ENCODE measurements at regions not wholly inside any gene's neighbourhood (a gene's known extent, or its start where the extent isn't known, plus 50 kb on each side); places are given as distances from the start of the nearest gene placed in this dataset.

- no peak for DNase-seq
- Histone ChIP-seq H3K36me3 (no peaks in the 10 kb centered on the region), H3K27me3 (no peaks in the 10 kb centered on the region), H3K9me3 (no peaks in the 10 kb centered on the region), H3K4me1 (no peaks in the 10 kb centered on the region), H3K4me3 (ENCODE audit: low read depth, low read length) (no peak overlapping the region)
- TF ChIP-seq CTCF (IDR thresholded peaks at IDR 0.05; ENCODE audit: low read depth, low read length), result no peak
Measured at GRCh38 chr9:86763791-86764190, 183.5 kb downstream of the GAS1 start.

GRCh38 chr9:86757382-86757720, 190.0 kb downstream of the GAS1 start:
- no peak for DNase-seq
- no peaks in the 10 kb centered on the region for H3K9me3 ChIP-seq
- no peak for TF ChIP-seq CTCF (IDR thresholded peaks at IDR 0.05; ENCODE audit: low read depth, low read length)

GRCh38 chr9:86756576-86757381, 190.5 kb downstream of the GAS1 start:
- Histone ChIP-seq H3K9me3 (no peaks in the 10 kb centered on the region), H3K36me3 (no peaks in the 10 kb centered on the region), H3K4me3 (ENCODE audit: low read depth, low read length) (no peak overlapping the region), H3K4me1 (no peaks in the 10 kb centered on the region), H3K27me3 (no peaks in the 10 kb centered on the region)
- no peak for TF ChIP-seq CTCF (IDR thresholded peaks at IDR 0.05; ENCODE audit: low read depth, low read length)
- no peak for DNase-seq

More at GRCh38 chr9:86757382-86757720, 190.0 kb downstream of the GAS1 start:
- Histone ChIP-seq H3K36me3 (no peaks in the 10 kb centered on the region), H3K4me1 (no peaks in the 10 kb centered on the region), H3K4me3 (ENCODE audit: low read depth, low read length) (no peak overlapping the region), H3K27me3 (no peaks in the 10 kb centered on the region)

GRCh38 chr9:86755561-86755941, 191.8 kb downstream of the GAS1 start:
- no peak for TF ChIP-seq CTCF (IDR thresholded peaks at IDR 0.05; ENCODE audit: low read depth, low read length)
- H3K4me1 ChIP-seq, result no peaks in the 10 kb centered on the region
- no peaks in the 10 kb centered on the region for H3K9me3 ChIP-seq
- no peaks in the 10 kb centered on the region for H3K27me3 ChIP-seq
- no peaks in the 10 kb centered on the region for H3K36me3 ChIP-seq
- no peak overlapping the region for H3K4me3 ChIP-seq (ENCODE audit: low read depth, low read length)
- no peak for DNase-seq

GRCh38 chr9:86754581-86755560, 192.4 kb downstream of the GAS1 start:
- Histone ChIP-seq H3K4me1 (no peaks in the 10 kb centered on the region), H3K9me3 (no peaks in the 10 kb centered on the region), H3K4me3 (ENCODE audit: low read depth, low read length) (no peak overlapping the region), H3K27me3 (no peaks in the 10 kb centered on the region), H3K36me3 (no peaks in the 10 kb centered on the region)
- TF ChIP-seq CTCF (IDR thresholded peaks at IDR 0.05; ENCODE audit: low read depth, low read length), result no peak
- no peak for DNase-seq
